ENCODE measurements at regions not wholly inside any gene's neighbourhood (a gene's known extent, or its start where the extent isn't known, plus 50 kb on each side); places are given as distances from the start of the nearest gene placed in this dataset.

GRCh38 chr2:16321256-16321655 is 344.4 kb downstream of the CYRIA start:
- no peaks in the 10 kb centered on the region for H4K20me1 ChIP-seq (ENCODE audit: low read depth, low read length)

GRCh38 chr2:16320716-16321115 is 344.9 kb downstream of the CYRIA start:
- TF ChIP-seq EZH2phosphoT487 (conservative IDR thresholded peaks at IDR 0.05; ENCODE audit: low read length) = no peak
- TF ChIP-seq, protein P1, sequence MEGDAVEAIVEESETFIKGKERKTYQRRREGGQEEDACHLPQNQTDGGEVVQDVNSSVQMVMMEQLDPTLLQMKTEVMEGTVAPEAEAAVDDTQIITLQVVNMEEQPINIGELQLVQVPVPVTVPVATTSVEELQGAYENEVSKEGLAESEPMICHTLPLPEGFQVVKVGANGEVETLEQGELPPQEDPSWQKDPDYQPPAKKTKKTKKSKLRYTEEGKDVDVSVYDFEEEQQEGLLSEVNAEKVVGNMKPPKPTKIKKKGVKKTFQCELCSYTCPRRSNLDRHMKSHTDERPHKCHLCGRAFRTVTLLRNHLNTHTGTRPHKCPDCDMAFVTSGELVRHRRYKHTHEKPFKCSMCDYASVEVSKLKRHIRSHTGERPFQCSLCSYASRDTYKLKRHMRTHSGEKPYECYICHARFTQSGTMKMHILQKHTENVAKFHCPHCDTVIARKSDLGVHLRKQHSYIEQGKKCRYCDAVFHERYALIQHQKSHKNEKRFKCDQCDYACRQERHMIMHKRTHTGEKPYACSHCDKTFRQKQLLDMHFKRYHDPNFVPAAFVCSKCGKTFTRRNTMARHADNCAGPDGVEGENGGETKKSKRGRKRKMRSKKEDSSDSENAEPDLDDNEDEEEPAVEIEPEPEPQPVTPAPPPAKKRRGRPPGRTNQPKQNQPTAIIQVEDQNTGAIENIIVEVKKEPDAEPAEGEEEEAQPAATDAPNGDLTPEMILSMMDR (IDR thresholded peaks at IDR 0.05; ENCODE audit: insufficient read depth, low read length, poor library complexity, severe bottlenecking) = no peak
- Histone ChIP-seq H3K9me3 (ENCODE audit: insufficient read depth, low read length) (no peaks in the 10 kb centered on the region), H3K27me3 (ENCODE audit: low read length) (no peaks in the 10 kb centered on the region), H4K20me1 (ENCODE audit: low read depth, low read length) (no peaks in the 10 kb centered on the region), H3K79me2 (ENCODE audit: insufficient read depth, low read length) (no peaks in the 10 kb centered on the region), H3K9me2 (replicated peaks; ENCODE audit: insufficient read depth, low read length) (no peaks in the 10 kb centered on the region), H3K27ac (ENCODE audit: low read depth, low read length) (no peak overlapping the region), H3K9ac (ENCODE audit: low read length) (no peak overlapping the region), H3K36me3 (ENCODE audit: low read length) (no peaks in the 10 kb centered on the region), H3K4me2 (ENCODE audit: low read depth, low read length, poor library complexity, severe bottlenecking) (no peak overlapping the region), H3K4me3 (ENCODE audit: insufficient read depth, low read length, poor library complexity, severe bottlenecking) (no peak overlapping the region), H3F3A (ENCODE audit: insufficient read depth) (no peaks in the 10 kb centered on the region), H2AFZ (ENCODE audit: low read depth, low read length, severe bottlenecking) (no peak overlapping the region)

More at GRCh38 chr2:16321256-16321655, 344.4 kb downstream of the CYRIA start:
- Histone ChIP-seq H3K9me2 (replicated peaks; ENCODE audit: insufficient read depth, low read length) (no peaks in the 10 kb centered on the region), H3K9me3 (ENCODE audit: insufficient read depth, low read length) (no peaks in the 10 kb centered on the region), H3K4me3 (ENCODE audit: insufficient read depth, low read length, poor library complexity, severe bottlenecking) (no peak overlapping the region), H3K27me3 (ENCODE audit: low read length) (no peaks in the 10 kb centered on the region), H3K36me3 (ENCODE audit: low read length) (no peaks in the 10 kb centered on the region), H3F3A (ENCODE audit: insufficient read depth) (no peaks in the 10 kb centered on the region), H3K27ac (ENCODE audit: low read depth, low read length) (no peak overlapping the region), H3K79me2 (ENCODE audit: insufficient read depth, low read length) (no peaks in the 10 kb centered on the region), H3K9ac (ENCODE audit: low read length) (no peak overlapping the region), H3K4me2 (ENCODE audit: low read depth, low read length, poor library complexity, severe bottlenecking) (no peak overlapping the region), H2AFZ (ENCODE audit: low read depth, low read length, severe bottlenecking) (no peak overlapping the region)
- TF ChIP-seq, protein P1 (IDR thresholded peaks at IDR 0.05; ENCODE audit: insufficient read depth, low read length, poor library complexity, severe bottlenecking) = no peak

DNA sequence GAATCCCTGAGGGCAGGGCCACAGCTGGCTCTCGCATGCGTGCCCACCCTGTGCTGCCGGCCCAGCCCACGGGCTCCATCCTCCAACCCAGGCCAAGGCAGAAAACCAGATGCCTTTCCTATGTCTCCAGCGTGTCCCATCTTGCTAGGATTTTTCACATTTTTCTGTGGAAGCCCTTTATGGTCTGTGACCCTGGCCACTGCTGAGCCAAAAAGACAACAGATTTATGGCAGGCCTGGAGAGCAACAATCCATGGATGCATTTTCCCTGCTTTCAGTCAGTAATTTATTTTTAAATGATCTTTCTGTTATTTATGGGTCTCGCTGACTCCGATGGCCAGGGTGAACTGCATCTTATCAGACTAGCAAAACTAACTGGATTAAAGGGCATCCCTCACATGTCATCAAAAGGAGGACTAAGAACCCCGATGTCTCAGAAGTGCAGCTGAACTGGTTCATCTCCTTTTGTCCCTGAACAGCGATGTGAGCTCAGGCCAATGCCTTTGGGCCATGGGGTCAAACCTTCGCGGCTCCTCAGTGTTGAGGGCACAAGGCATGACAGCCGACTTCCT is 346.0 kb downstream of the CYRIA start:
- Histone ChIP-seq H3K9me3 (ENCODE audit: insufficient read depth, low read length) (no peaks in the 10 kb centered on the region), H3K9ac (ENCODE audit: low read length) (no peak overlapping the region), H2AFZ (ENCODE audit: low read depth, low read length, severe bottlenecking) (no peak overlapping the region), H3K4me3 (ENCODE audit: insufficient read depth, low read length, poor library complexity, severe bottlenecking) (no peak overlapping the region), H3F3A (ENCODE audit: insufficient read depth) (no peaks in the 10 kb centered on the region), H3K27ac (ENCODE audit: low read depth, low read length) (no peak overlapping the region), H3K79me2 (ENCODE audit: insufficient read depth, low read length) (no peaks in the 10 kb centered on the region), H4K20me1 (ENCODE audit: low read depth, low read length) (no peaks in the 10 kb centered on the region), H3K27me3 (ENCODE audit: low read length) (no peaks in the 10 kb centered on the region), H3K36me3 (ENCODE audit: low read length) (no peaks in the 10 kb centered on the region), H3K4me2 (ENCODE audit: low read depth, low read length, poor library complexity, severe bottlenecking) (no peak overlapping the region), H3K9me2 (replicated peaks; ENCODE audit: insufficient read depth, low read length) (no peaks in the 10 kb centered on the region)
- TF ChIP-seq, protein P1 (IDR thresholded peaks at IDR 0.05; ENCODE audit: insufficient read depth, low read length, poor library complexity, severe bottlenecking) = no peak
- TF ChIP-seq EZH2phosphoT487 (conservative IDR thresholded peaks at IDR 0.05; ENCODE audit: low read length) = no peak
